ENCODE measurements at regions not wholly inside any gene's neighbourhood (a gene's known extent, or its start where the extent isn't known, plus 50 kb on each side); places are given as distances from the start of the nearest gene placed in this dataset.

DNA sequence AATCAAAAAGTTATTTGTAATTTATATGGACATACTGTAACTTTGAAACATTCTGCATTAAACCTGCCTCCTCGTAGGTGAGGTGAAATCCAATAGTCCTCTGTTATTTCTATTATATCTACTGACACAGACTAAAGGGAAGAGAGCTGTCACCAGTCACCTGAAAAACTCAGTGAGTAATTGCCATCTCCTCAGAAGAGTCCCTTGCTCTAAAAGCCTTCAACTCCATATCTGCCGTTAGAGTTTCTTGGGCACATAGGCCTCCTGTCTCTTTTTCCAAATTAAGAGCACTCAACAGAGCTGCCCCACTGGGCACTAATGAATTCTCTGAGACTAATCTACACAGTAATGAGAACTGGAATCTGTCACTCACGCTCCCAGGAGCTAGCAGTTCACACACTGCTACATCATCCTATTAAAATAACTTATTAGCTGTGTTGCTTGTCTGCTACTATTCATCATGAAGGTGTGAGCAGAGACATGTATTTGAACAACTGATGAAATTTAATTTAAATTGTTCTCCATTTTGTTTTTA, 67.3 kb upstream of the VCAN start:
- H3K79me2 ChIP-seq (replicated peaks; ENCODE audit: insufficient read depth) = no peaks in the 10 kb centered on the region
- Mint-ChIP-seq H3K36me3 (ENCODE audit: low read depth) (no peaks in the 10 kb centered on the region), H3K27me3 (ENCODE audit: insufficient read depth, low read depth, poor library complexity) (no peaks in the 10 kb centered on the region), H3K9me3 (no peaks in the 10 kb centered on the region), H3K4me1 (peaks cover 17% of the 10 kb centered on the region), H3K4me3 (no peak overlapping the region), H3K27ac (0 out of 2 replicates have a peak overlapping the region, but pooled peaks have one; percentile 12)
- H3K4me3 ChIP-seq = no peak overlapping the region
- H3K27ac ChIP-seq (ENCODE audit: low read depth) = no peak overlapping the region
- DNase-seq (ENCODE audit: low spot score) (no peak), ATAC-seq (no peak; the same call in 2 of the 3 replicates)
- H3K27me3 ChIP-seq (ENCODE audit: insufficient read depth) = no peaks in the 10 kb centered on the region
- H3F3A ChIP-seq (replicated peaks; ENCODE audit: low read depth) = no peaks in the 10 kb centered on the region
- peaks cover 21% of the 10 kb centered on the region for H3K4me1 ChIP-seq (ENCODE audit: insufficient read depth)
- TF ChIP-seq, protein P1, sequence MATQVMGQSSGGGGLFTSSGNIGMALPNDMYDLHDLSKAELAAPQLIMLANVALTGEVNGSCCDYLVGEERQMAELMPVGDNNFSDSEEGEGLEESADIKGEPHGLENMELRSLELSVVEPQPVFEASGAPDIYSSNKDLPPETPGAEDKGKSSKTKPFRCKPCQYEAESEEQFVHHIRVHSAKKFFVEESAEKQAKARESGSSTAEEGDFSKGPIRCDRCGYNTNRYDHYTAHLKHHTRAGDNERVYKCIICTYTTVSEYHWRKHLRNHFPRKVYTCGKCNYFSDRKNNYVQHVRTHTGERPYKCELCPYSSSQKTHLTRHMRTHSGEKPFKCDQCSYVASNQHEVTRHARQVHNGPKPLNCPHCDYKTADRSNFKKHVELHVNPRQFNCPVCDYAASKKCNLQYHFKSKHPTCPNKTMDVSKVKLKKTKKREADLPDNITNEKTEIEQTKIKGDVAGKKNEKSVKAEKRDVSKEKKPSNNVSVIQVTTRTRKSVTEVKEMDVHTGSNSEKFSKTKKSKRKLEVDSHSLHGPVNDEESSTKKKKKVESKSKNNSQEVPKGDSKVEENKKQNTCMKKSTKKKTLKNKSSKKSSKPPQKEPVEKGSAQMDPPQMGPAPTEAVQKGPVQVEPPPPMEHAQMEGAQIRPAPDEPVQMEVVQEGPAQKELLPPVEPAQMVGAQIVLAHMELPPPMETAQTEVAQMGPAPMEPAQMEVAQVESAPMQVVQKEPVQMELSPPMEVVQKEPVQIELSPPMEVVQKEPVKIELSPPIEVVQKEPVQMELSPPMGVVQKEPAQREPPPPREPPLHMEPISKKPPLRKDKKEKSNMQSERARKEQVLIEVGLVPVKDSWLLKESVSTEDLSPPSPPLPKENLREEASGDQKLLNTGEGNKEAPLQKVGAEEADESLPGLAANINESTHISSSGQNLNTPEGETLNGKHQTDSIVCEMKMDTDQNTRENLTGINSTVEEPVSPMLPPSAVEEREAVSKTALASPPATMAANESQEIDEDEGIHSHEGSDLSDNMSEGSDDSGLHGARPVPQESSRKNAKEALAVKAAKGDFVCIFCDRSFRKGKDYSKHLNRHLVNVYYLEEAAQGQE (IDR thresholded peaks at IDR 0.05; ENCODE audit: unreplicated experiment) = no peak
- no peak for TF ChIP-seq ZNF114 (CRISPR knock-in tag; IDR thresholded peaks at IDR 0.05)
- TF ChIP-seq, protein P2, sequence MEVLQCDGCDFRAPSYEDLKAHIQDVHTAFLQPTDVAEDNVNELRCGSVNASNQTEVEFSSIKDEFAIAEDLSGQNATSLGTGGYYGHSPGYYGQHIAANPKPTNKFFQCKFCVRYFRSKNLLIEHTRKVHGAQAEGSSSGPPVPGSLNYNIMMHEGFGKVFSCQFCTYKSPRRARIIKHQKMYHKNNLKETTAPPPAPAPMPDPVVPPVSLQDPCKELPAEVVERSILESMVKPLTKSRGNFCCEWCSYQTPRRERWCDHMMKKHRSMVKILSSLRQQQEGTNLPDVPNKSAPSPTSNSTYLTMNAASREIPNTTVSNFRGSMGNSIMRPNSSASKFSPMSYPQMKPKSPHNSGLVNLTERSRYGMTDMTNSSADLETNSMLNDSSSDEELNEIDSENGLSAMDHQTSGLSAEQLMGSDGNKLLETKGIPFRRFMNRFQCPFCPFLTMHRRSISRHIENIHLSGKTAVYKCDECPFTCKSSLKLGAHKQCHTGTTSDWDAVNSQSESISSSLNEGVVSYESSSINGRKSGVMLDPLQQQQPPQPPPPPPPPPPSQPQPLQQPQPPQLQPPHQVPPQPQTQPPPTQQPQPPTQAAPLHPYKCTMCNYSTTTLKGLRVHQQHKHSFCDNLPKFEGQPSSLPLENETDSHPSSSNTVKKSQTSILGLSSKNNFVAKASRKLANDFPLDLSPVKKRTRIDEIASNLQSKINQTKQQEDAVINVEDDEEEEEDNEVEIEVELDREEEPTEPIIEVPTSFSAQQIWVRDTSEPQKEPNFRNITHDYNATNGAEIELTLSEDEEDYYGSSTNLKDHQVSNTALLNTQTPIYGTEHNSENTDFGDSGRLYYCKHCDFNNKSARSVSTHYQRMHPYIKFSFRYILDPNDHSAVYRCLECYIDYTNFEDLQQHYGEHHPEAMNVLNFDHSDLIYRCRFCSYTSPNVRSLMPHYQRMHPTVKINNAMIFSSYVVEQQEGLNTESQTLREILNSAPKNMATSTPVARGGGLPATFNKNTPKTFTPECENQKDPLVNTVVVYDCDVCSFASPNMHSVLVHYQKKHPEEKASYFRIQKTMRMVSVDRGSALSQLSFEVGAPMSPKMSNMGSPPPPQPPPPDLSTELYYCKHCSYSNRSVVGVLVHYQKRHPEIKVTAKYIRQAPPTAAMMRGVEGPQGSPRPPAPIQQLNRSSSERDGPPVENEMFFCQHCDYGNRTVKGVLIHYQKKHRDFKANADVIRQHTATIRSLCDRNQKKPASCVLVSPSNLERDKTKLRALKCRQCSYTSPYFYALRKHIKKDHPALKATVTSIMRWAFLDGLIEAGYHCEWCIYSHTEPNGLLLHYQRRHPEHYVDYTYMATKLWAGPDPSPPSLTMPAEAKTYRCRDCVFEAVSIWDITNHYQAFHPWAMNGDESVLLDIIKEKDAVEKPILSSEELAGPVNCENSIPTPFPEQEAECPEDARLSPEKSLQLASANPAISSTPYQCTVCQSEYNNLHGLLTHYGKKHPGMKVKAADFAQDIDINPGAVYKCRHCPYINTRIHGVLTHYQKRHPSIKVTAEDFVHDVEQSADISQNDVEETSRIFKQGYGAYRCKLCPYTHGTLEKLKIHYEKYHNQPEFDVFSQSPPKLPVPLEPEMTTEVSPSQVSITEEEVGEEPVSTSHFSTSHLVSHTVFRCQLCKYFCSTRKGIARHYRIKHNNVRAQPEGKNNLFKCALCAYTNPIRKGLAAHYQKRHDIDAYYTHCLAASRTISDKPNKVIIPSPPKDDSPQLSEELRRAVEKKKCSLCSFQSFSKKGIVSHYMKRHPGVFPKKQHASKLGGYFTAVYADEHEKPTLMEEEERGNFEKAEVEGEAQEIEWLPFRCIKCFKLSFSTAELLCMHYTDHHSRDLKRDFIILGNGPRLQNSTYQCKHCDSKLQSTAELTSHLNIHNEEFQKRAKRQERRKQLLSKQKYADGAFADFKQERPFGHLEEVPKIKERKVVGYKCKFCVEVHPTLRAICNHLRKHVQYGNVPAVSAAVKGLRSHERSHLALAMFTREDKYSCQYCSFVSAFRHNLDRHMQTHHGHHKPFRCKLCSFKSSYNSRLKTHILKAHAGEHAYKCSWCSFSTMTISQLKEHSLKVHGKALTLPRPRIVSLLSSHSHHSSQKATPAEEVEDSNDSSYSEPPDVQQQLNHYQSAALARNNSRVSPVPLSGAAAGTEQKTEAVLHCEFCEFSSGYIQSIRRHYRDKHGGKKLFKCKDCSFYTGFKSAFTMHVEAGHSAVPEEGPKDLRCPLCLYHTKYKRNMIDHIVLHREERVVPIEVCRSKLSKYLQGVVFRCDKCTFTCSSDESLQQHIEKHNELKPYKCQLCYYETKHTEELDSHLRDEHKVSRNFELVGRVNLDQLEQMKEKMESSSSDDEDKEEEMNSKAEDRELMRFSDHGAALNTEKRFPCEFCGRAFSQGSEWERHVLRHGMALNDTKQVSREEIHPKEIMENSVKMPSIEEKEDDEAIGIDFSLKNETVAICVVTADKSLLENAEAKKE (CRISPR knock-in tag; IDR thresholded peaks at IDR 0.05) = no peak
- TF ChIP-seq, protein P3, sequence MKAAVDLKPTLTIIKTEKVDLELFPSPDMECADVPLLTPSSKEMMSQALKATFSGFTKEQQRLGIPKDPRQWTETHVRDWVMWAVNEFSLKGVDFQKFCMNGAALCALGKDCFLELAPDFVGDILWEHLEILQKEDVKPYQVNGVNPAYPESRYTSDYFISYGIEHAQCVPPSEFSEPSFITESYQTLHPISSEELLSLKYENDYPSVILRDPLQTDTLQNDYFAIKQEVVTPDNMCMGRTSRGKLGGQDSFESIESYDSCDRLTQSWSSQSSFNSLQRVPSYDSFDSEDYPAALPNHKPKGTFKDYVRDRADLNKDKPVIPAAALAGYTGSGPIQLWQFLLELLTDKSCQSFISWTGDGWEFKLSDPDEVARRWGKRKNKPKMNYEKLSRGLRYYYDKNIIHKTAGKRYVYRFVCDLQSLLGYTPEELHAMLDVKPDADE (IDR thresholded peaks at IDR 0.05) = no peak
- no peak overlapping the region for H3K4me2 ChIP-seq
- peak overlapping the region; percentile 31; the same call in 1 of the 2 replicates for H2AFZ ChIP-seq
- H4K20me1 ChIP-seq (replicated peaks; ENCODE audit: insufficient read depth) = no peaks in the 10 kb centered on the region
- no peaks in the 10 kb centered on the region for H3K36me3 ChIP-seq (ENCODE audit: insufficient read depth)
- H3K9me2 ChIP-seq (ENCODE audit: insufficient read depth) = peaks cover 3% of the 10 kb centered on the region; the same call in 1 of the 2 replicates
